HepG2 (cell line): ENCODE measurements at regions not wholly inside any gene's neighbourhood (a gene's known extent, or its start where the extent isn't known, plus 50 kb on each side); places are given as distances from the start of the nearest gene placed in this dataset.

Experiments
- ATAC-seq: fragments of 200-7000 bp; cut with Tn5 transposase; 3 replicates; pipeline ENCODE4 v1.9.1; 2020; ENCODE audit warnings: mild to moderate bottlenecking, moderate library complexity
- BruUV-seq: library from RNA; stranded (reverse); fragments of 400-500 nt; replicated peaks from 2 replicates; lab custom pipeline; 2021; lab: Mats Ljungman, UMichigan
- CTCF ChIA-PET: fragments of 300-600 bp; formaldehyde crosslinking; extraction: SDS; loops from one replicate; lab custom pipeline; 2021; ENCODE audit warnings: low total read pairs, inconsistent platforms, low intra/inter-chr PET ratio; lab: Yijun Ruan, JAX
- POLR2A ChIA-PET: fragments of 350-600 bp; sonication (Branson Sonifier 250); formaldehyde crosslinking; loops from one replicate; lab custom pipeline; 2020; ENCODE audit warnings: antibody characterized with exemption, inconsistent platforms; lab: Yijun Ruan, JAX
- DNase-seq: peaks from one replicate; pipeline ENCODE4 v3.0.0-alpha.2; 2015; ENCODE audit warnings: low spot score
- FAIRE-seq: peaks from 3 replicates; lab custom pipeline; 2011; peaks lifted over from hg19 to GRCh38; lab: Jason Lieb, UNC
- H2AFZ ChIP-seq: one replicate; pipeline ENCODE4 v1.6.1; 2011; ENCODE audit warnings: low read length, inconsistent platforms
- H3K27ac ChIP-seq: fragments of 300-600 bp; 3 replicates; pipeline ENCODE4 v1.8.0; 2011; ENCODE audit warnings: mixed run types, mild to moderate bottlenecking, mixed read lengths, low read length, inconsistent platforms; ENCODE audit not compliant: insufficient read depth; ENCODE audit errors: extremely low read length
- H3K27me3 ChIP-seq, 2 experiments: fragments of 200-600 bp in 1 of 2; 2 replicates in 1 of 2; 3 replicates in 1 of 2; pipeline versions ENCODE4 v1.6.0 to v1.8.0; 2011; ENCODE audit warnings: low read length in 2 of 2, mild to moderate bottlenecking in 2 of 2, moderate library complexity in 2 of 2, inconsistent platforms in 1 of 2; ENCODE audit not compliant: insufficient read depth in 2 of 2, control insufficient read depth in 1 of 2
- H3K36me3 ChIP-seq, 2 experiments: fragments of 200-600 bp in 1 of 2; replicated peaks in 1 of 2; 2 replicates in 1 of 2; 3 replicates in 1 of 2; pipeline versions ENCODE4 v1.5.1 to v1.8.0; 2011; ENCODE audit warnings: low read length in 2 of 2, inconsistent platforms in 1 of 2; ENCODE audit not compliant: insufficient read depth in 2 of 2, control insufficient read depth in 1 of 2
- H3K4me1 ChIP-seq: 2 replicates; pipeline ENCODE4 v1.5.1; 2012; ENCODE audit warnings: low read length, inconsistent platforms; ENCODE audit not compliant: insufficient read depth
- H3K4me2 ChIP-seq: 2 replicates; pipeline ENCODE4 v1.6.0; 2011; ENCODE audit warnings: low read depth, low read length, inconsistent platforms
- H3K4me3 ChIP-seq, 3 experiments: fragments of 200-600 bp in 1 of 3; sonication (generic), shearing (Covaris generic) in 1 of 3; replicated peaks in 1 of 3; 2 replicates each; pipeline ENCODE4 v1.5.1; 2011 to 2016; ENCODE audit warnings: low read length in 3 of 3, inconsistent platforms in 2 of 3, low read depth in 2 of 3, mild to moderate bottlenecking in 2 of 3, control low read depth in 1 of 3, mixed read lengths in 1 of 3; ENCODE audit not compliant: insufficient read depth in 1 of 3
- H3K79me2 ChIP-seq: one replicate; pipeline ENCODE4 v1.6.1; 2011; ENCODE audit warnings: low read length, inconsistent platforms; ENCODE audit not compliant: insufficient read depth
- H3K9ac ChIP-seq: 2 replicates; pipeline ENCODE4 v1.6.0; 2011; ENCODE audit warnings: mild to moderate bottlenecking, low read depth, low read length, inconsistent platforms; ENCODE audit not compliant: insufficient read depth
- H3K9me3 ChIP-seq: 2 replicates; pipeline ENCODE4 v1.5.1; 2012; ENCODE audit warnings: mild to moderate bottlenecking, low read length
- H4K20me1 ChIP-seq: 2 replicates; pipeline ENCODE4 v1.6.0; 2011; ENCODE audit warnings: inconsistent platforms, mild to moderate bottlenecking, low read length, moderate library complexity; ENCODE audit not compliant: insufficient read depth
- ARNTL ChIP-seq: sonication (generic); formaldehyde crosslinking; IDR thresholded peaks from 2 replicates; pipeline ENCODE4 v1.4.0; 2020; ENCODE audit warnings: mild to moderate bottlenecking, missing genetic modification reagents
- ATM ChIP-seq: fragments of 450-650 bp; IDR thresholded peaks from 2 replicates; pipeline ENCODE4 v1.7.1; 2017; ENCODE audit warnings: mild to moderate bottlenecking, borderline replicate concordance
- CHD2 ChIP-seq: IDR thresholded peaks from 2 replicates; pipeline ENCODE4 v1.6.1; 2011; ENCODE audit warnings: low read depth, low read length, improper control_type of control experiment
- EZH2 ChIP-seq: conservative IDR thresholded peaks from 2 replicates; pipeline ENCODE4 v1.6.1; 2012; ENCODE audit warnings: mild to moderate bottlenecking, low read depth, low read length, moderate library complexity
- GATAD1 ChIP-seq: IDR thresholded peaks from 2 replicates; pipeline ENCODE4 v1.6.1; 2016; ENCODE audit warnings: missing genetic modification reagents, missing compliant biosample characterization
- HMG20A ChIP-seq: IDR thresholded peaks from 2 replicates; pipeline ENCODE4 v1.6.1; 2016; ENCODE audit warnings: borderline replicate concordance
- HOXA7 ChIP-seq: sonication (generic); formaldehyde crosslinking; IDR thresholded peaks from 2 replicates; pipeline ENCODE4 v1.8.1; 2022; ENCODE audit warnings: mild to moderate bottlenecking, missing genetic modification reagents, moderate library complexity
- MAFK ChIP-seq, 2 experiments: IDR thresholded peaks in 1 of 2; conservative IDR thresholded peaks in 1 of 2; 2 replicates each; pipeline ENCODE4 v1.6.1; 2011; ENCODE audit warnings: improper control_type of control experiment in 2 of 2, low read length in 2 of 2
- NFYB ChIP-seq: sonication (generic); formaldehyde crosslinking; IDR thresholded peaks from 2 replicates; pipeline ENCODE4 v1.4.0; 2020; ENCODE audit warnings: missing genetic modification reagents
- PRDM15 ChIP-seq: sonication (generic); formaldehyde crosslinking; IDR thresholded peaks from 2 replicates; pipeline ENCODE4 v1.4.0; 2020; ENCODE audit warnings: missing genetic modification reagents
- RAD21 ChIP-seq: fragments of 450-650 bp; formaldehyde crosslinking; IDR thresholded peaks from 2 replicates; pipeline ENCODE4 v1.5.0; 2020; ENCODE audit warnings: mild to moderate bottlenecking
- XRCC5 ChIP-seq: fragments of 200-400 bp; formaldehyde crosslinking; optimal IDR thresholded peaks from 2 replicates; pipeline ENCODE3; 2017; ENCODE audit warnings: mild to moderate bottlenecking, low read length
- ZNF296 ChIP-seq: sonication (generic); formaldehyde crosslinking; conservative IDR thresholded peaks from 2 replicates; pipeline ENCODE4 v1.5.0; 2020; ENCODE audit warnings: mild to moderate bottlenecking, missing genetic modification reagents
- ZNF383 ChIP-seq: sonication (generic); formaldehyde crosslinking; IDR thresholded peaks from 2 replicates; pipeline ENCODE4 v1.4.0; 2020; ENCODE audit warnings: missing genetic modification reagents, mild to moderate bottlenecking, borderline replicate concordance
- ZNF672 ChIP-seq: sonication (generic); formaldehyde crosslinking; IDR thresholded peaks from 2 replicates; pipeline ENCODE4 v1.8.1; 2022; ENCODE audit warnings: missing genetic modification reagents
- WGBS: methylation state at CpG from one replicate; pipeline ENCODE4 v1.1.6; 2017; ENCODE audit warnings: low lambda C conversion rate; 5-methylcytosine and 5-hydroxymethylcytosine counted together
- in situ Hi-C: cut with HindIII; loops from 2 replicates; pipeline ENCODE4 v1.10.0; 2017; ENCODE audit warnings: low pct_unique_long_range_greater_than_20kb; ENCODE audit not compliant: extremely low pct_ligation_motif_present
- intact Hi-C: fragments of 100-400 bp; cut with micrococcal nuclease; formaldehyde crosslinking; loops from one replicate; pipeline ENCODE4 v1.10.0; 2022; ENCODE audit not compliant: unreplicated experiment
- TF ChIP-seq, protein P1 (sequence below): sonication (generic); formaldehyde crosslinking; IDR thresholded peaks from 2 replicates; pipeline ENCODE4 v1.4.0; 2020; ENCODE audit warnings: missing genetic modification reagents

- Histone ChIP-seq H3K4me1 (no peaks in the 10 kb centered on the region), H2AFZ (no peak overlapping the region), H3K79me2 (no peaks in the 10 kb centered on the region), H3K27me3 (no peaks in the 10 kb centered on the region), H4K20me1 (no peaks in the 10 kb centered on the region), H3K4me2 (no peak overlapping the region), H3K4me3 (no peak overlapping the region), H3K27ac (no peak overlapping the region), H3K9me3 (peaks cover 3% of the 10 kb centered on the region; the same call in 1 of the 2 replicates), H3K9ac (no peak overlapping the region), H3K36me3 (no peaks in the 10 kb centered on the region)
- POLR2A ChIA-PET, result no interaction called here
- 4% methylated on average over 3 of the region's 3 CpGs for WGBS
- DNase-seq (no peak), ATAC-seq (no peak), FAIRE-seq (no peak)
- TF ChIP-seq HMG20A (CRISPR knock-in tag), result no peak
- no peak for TF ChIP-seq GATAD1 (CRISPR knock-in tag)
- peak; percentile 16 to 40; a peak in 2 of 4 replicates for TF ChIP-seq MAFK (conservative IDR thresholded peaks at IDR 0.05 in 1 of 2, IDR thresholded peaks at IDR 0.05 in 1 of 2; ENCODE audit: low read length in 2 of 2)
- TF ChIP-seq XRCC5, result no peak
- BruUV-seq, result no TSS peak
- in situ Hi-C loops (no loop called here), intact Hi-C loops (no loop called here)
- CTCF ChIA-PET, result no interaction called here
Measured at GRCh38 chr12:90808568-90808967, 146.4 kb downstream of the CCER1 start.

DNA sequence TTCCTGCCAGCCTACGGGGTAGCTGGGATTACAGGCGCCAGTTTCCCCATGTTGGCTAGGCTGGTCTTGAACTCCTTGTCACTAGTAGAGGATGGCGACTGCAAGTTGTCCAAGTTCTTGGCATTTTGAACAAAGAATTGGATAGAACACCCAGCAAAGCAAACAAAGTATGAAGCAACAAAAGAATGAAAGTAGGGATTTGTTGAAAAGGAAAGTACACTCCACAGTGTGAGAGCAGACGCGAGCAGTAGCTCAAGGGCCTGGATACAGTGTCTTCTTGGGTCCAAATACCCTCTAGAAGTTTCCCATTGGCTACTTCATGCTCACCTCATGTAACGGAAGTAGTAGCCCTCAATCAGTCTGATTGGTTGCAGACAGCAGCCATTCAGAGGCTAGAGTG is 152.2 kb downstream of the CCER1 start:
- ChIA-PET CTCF (no interaction called here), POLR2A (no interaction called here)
- Histone ChIP-seq H3K4me1 (no peaks in the 10 kb centered on the region), H3K36me3 (no peaks in the 10 kb centered on the region), H3K27me3 (no peaks in the 10 kb centered on the region), H3K79me2 (no peaks in the 10 kb centered on the region), H3K27ac (no peak overlapping the region), H3K4me2 (no peak overlapping the region), H3K4me3 (no peak overlapping the region), H4K20me1 (no peaks in the 10 kb centered on the region), H2AFZ (no peak overlapping the region), H3K9me3 (peaks cover 6% of the 10 kb centered on the region), H3K9ac (no peak overlapping the region)
- no TSS peak for BruUV-seq
- 35% methylated on average over 6 of the region's 6 CpGs for WGBS
- ATAC-seq (no peak), FAIRE-seq (no peak), DNase-seq (no peak)
- intact Hi-C loops (no loop called here), in situ Hi-C loops (no loop called here)
- TF ChIP-seq ZNF672 (CRISPR knock-in tag) (no peak), ARNTL (CRISPR knock-in tag) (no peak), NFYB (CRISPR knock-in tag) (no peak), ATM (no peak), CHD2 (no peak), HOXA7 (CRISPR knock-in tag) (no peak), ZNF383 (CRISPR knock-in tag) (no peak), EZH2 (no peak), PRDM15 (CRISPR knock-in tag) (no peak), ZNF296 (CRISPR knock-in tag) (no peak), RAD21 (CRISPR knock-in tag) (no peak)
- TF ChIP-seq, protein P1, sequence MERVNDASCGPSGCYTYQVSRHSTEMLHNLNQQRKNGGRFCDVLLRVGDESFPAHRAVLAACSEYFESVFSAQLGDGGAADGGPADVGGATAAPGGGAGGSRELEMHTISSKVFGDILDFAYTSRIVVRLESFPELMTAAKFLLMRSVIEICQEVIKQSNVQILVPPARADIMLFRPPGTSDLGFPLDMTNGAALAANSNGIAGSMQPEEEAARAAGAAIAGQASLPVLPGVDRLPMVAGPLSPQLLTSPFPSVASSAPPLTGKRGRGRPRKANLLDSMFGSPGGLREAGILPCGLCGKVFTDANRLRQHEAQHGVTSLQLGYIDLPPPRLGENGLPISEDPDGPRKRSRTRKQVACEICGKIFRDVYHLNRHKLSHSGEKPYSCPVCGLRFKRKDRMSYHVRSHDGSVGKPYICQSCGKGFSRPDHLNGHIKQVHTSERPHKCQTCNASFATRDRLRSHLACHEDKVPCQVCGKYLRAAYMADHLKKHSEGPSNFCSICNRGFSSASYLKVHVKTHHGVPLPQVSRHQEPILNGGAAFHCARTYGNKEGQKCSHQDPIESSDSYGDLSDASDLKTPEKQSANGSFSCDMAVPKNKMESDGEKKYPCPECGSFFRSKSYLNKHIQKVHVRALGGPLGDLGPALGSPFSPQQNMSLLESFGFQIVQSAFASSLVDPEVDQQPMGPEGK (CRISPR knock-in tag), result no peak
